WI38 (cell line): ENCODE measurements at regions not wholly inside any gene's neighbourhood (a gene's known extent, or its start where the extent isn't known, plus 50 kb on each side); places are given as distances from the start of the nearest gene placed in this dataset.

Experiments used
- H3K4me3 ChIP-seq: 2 replicates; pipeline ENCODE4 v1.5.1; 2011; ENCODE audit warnings: low read depth, mild to moderate bottlenecking, control low read depth, low read length
- TF ChIP-seq, protein P1 (sequence below): IDR thresholded peaks from 2 replicates; pipeline ENCODE4 v1.5.1; 2012; ENCODE audit warnings: low read depth, mild to moderate bottlenecking, control low read depth, low read length

- H3K4me3 ChIP-seq = no peak overlapping the region
- TF ChIP-seq, protein P1, sequence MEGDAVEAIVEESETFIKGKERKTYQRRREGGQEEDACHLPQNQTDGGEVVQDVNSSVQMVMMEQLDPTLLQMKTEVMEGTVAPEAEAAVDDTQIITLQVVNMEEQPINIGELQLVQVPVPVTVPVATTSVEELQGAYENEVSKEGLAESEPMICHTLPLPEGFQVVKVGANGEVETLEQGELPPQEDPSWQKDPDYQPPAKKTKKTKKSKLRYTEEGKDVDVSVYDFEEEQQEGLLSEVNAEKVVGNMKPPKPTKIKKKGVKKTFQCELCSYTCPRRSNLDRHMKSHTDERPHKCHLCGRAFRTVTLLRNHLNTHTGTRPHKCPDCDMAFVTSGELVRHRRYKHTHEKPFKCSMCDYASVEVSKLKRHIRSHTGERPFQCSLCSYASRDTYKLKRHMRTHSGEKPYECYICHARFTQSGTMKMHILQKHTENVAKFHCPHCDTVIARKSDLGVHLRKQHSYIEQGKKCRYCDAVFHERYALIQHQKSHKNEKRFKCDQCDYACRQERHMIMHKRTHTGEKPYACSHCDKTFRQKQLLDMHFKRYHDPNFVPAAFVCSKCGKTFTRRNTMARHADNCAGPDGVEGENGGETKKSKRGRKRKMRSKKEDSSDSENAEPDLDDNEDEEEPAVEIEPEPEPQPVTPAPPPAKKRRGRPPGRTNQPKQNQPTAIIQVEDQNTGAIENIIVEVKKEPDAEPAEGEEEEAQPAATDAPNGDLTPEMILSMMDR = no peak
Observed at GRCh38 chr2:66696886-66697285, 262.0 kb downstream of the MEIS1 start.

GRCh38 chr2:66697366-66697765 lies 262.4 kb downstream of the MEIS1 start:
- TF ChIP-seq, protein P1 = no peak
- no peak overlapping the region for H3K4me3 ChIP-seq

DNA sequence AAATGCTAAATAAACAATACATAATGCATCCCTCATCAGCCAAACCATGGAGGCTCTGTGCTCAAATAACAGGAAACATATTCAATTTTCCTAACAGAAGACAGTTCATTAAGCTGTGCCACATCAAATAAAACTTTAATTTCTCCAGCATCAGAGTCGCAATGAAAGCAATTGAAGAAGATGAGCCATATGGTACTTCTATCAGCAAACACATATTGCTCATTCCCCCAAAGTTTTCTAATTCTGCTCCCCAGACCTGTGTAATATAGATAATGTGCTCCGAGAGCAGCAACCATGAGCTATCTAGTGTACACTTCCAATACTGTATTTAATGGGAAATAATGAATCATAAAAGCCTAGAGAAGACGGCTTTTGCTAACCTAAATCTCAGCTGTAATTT lies 263.2 kb downstream of the MEIS1 start:
- H3K4me3 ChIP-seq = no peak overlapping the region
- TF ChIP-seq, protein P1 = no peak

GRCh38 chr2:66698576-66699239 lies 263.8 kb downstream of the MEIS1 start:
- no peak overlapping the region for H3K4me3 ChIP-seq

GRCh38 chr2:66699416-66699792 lies 264.5 kb downstream of the MEIS1 start:
- TF ChIP-seq, protein P1 = no peak
- no peak overlapping the region for H3K4me3 ChIP-seq

More at GRCh38 chr2:66698576-66699239, 263.8 kb downstream of the MEIS1 start:
- TF ChIP-seq, protein P1 = no peak

DNA sequence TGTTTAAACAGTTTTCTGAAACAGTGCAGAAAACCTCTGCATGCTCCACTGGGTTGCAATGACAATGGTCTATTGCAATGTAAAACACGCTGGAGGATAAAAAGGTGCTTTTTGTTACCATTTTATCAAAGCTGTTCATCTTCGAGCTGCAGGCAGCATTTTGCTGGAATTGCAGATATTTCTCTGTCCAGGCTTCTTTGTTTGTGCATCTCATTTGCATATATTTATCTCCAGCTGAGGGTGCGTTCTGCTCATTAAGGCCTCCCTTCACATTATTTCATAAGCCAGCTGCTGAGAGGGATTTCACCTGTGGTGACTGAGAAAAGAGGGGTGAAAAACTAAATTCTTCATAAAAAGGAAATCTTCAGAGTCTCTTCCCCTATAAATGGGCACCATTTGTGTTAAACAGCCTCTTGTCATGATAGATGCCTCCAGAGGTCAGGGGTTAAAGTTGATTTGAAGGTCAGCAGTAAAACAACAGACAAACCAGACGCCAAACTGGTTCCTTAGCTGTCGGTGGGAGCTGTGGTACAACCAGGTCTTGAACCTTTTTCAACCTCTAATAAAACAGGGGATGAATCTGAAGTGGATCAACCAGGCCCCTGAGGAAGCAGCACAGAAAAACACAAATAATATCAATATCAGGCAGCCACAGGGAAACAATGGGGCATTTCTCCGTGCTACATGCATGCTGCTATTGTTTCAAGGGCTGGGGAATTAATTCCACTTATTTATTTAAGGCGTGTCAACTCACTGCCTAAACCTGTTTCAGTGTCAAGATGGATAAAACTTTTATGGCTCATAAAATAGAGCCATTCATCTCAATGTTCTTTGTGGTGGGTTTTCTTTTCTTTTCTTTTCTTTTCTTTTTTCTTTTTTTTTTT lies 265.1 kb downstream of the MEIS1 start:
- no peak overlapping the region for H3K4me3 ChIP-seq
- TF ChIP-seq, protein P1 = no peak

GRCh38 chr2:66700677-66701066 lies 265.7 kb downstream of the MEIS1 start:
- TF ChIP-seq, protein P1 = no peak
- no peak overlapping the region for H3K4me3 ChIP-seq
